NCI-H460 (cell line): ENCODE measurements at regions not wholly inside any gene's neighbourhood (a gene's known extent, or its start where the extent isn't known, plus 50 kb on each side); places are given as distances from the start of the nearest gene placed in this dataset.
A peak's percentile ranks its signal among the peaks of the same experiment; 100 is the strongest.
"Not testable (repeated sequence)": the region's sequence is repeated elsewhere in the genome, so short reads cannot be mapped to it uniquely, and the experiment has no call there.

Experiments
- DNase-seq: peaks from one replicate; pipeline ENCODE4 v3.0.0-alpha.2; 2016; ENCODE audit warnings: low read depth; ENCODE audit errors: extremely low read depth

GRCh38 chr5:155594270-155594669, 580.7 kb downstream of the KIF4B start:
- no peak for DNase-seq

- DNase-seq = no peak
These were observed 582.2 kb downstream of the KIF4B start for GRCh38 chr5:155595791-155596190.

- no peak for DNase-seq
These were observed 585.0 kb downstream of the KIF4B start for GRCh38 chr5:155598552-155598951.

GRCh38 chr5:155605920-155606319, 592.4 kb downstream of the KIF4B start:
- DNase-seq = no peak

GRCh38 chr5:155616779-155617392, 603.3 kb downstream of the KIF4B start:
- peak; percentile 6 for DNase-seq

- DNase-seq = no peak
These were observed 606.1 kb downstream of the KIF4B start for GRCh38 chr5:155619688-155620087.

- no peak for DNase-seq
These were observed 607.4 kb downstream of the KIF4B start for GRCh38 chr5:155620821-155621410.

GRCh38 chr5:155624597-155625241, 611.2 kb downstream of the KIF4B start:
- DNase-seq = no peak

GRCh38 chr5:155625315-155625714, 611.8 kb downstream of the KIF4B start:
- DNase-seq = no peak

GRCh38 chr5:155625897-155626543, 612.5 kb downstream of the KIF4B start:
- no peak for DNase-seq

GRCh38 chr5:155626592-155626991, 613.0 kb downstream of the KIF4B start:
- DNase-seq = no peak

- DNase-seq = no peak
These were observed 614.8 kb downstream of the KIF4B start for GRCh38 chr5:155628346-155628745.

- no peak for DNase-seq
These were observed 616.0 kb downstream of the KIF4B start for GRCh38 chr5:155629597-155629996.

GRCh38 chr5:155631116-155631515, 617.6 kb downstream of the KIF4B start:
- no peak for DNase-seq

- no peak for DNase-seq
These were observed 619.9 kb downstream of the KIF4B start for GRCh38 chr5:155633338-155633957.

GRCh38 chr5:155649666-155650065, 636.1 kb downstream of the KIF4B start:
- no peak for DNase-seq

- no peak for DNase-seq
These were observed 642.0 kb downstream of the KIF4B start for GRCh38 chr5:155655569-155655968.

GRCh38 chr5:155661859-155662258, 648.3 kb downstream of the KIF4B start:
- DNase-seq = no peak

- DNase-seq = no peak
These were observed 651.8 kb downstream of the KIF4B start for GRCh38 chr5:155665361-155665760.

GRCh38 chr5:155672001-155672400, 655.0 kb upstream of the SGCD start:
- not testable (repeated sequence) for DNase-seq

GRCh38 chr5:155676967-155677366, 650.0 kb upstream of the SGCD start:
- DNase-seq = no peak
